ENCODE measurements at regions not wholly inside any gene's neighbourhood (a gene's known extent, or its start where the extent isn't known, plus 50 kb on each side); places are given as distances from the start of the nearest gene placed in this dataset.
"Not testable (repeated sequence)": the region's sequence is repeated elsewhere in the genome, so short reads cannot be mapped to it uniquely, and the experiment has no call there.

- DNase-seq, result no peak
Measured at GRCh38 chr22:48939441-48940265, 888.0 kb downstream of the BRD1 start.

DNA sequence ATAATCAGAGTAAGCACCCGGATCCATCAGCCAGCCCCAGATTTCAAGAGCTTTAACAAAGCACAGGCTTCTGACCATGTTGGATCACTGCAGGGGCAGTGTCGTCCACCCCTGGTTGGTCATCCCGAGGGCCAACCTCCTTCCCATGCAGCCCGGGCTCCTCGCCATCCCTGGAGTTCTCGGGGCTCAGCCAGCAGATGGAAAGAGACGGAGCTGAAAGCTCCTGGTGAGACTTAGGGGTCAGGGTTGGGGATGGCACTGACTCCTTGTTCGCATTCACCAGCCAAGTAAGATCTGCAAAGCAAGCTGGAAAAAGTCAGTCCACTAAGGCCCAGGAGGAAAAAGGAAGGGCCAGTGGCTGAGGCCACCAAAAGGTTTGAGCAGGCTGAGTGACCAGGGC lies 888.9 kb downstream of the BRD1 start:
- DNase-seq, result no peak

DNA sequence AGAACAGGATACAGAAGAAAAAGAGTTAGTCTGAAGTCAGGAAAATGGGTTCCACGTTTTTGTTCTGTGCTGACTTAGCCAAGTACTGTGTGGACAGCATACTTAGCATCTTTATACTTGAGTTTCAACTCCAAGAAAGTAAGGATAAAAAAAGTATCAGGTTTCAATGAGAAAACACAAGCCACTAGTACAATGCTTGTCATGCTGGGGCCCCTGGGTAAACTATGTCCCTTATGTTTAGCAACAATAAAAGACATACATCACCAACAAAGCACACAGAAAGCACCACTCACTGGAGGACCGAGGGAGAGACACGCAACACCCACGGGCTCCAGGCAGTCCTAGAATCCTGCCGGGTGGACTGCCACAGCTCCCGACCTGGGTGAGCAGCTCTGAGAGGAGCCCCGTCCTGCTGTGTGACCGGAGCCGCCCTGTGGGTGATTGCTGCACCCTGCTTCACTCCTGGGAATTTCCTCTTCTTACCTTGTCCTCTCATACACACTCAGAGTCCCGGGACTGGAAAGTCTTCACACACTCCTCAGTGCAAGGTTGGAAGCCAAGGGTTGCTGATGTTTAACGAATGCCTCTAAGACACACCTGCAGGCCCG lies 890.5 kb downstream of the BRD1 start:
- no peak for DNase-seq

GRCh38 chr22:48936391-48936790 lies 891.3 kb downstream of the BRD1 start:
- no peak for DNase-seq

DNA sequence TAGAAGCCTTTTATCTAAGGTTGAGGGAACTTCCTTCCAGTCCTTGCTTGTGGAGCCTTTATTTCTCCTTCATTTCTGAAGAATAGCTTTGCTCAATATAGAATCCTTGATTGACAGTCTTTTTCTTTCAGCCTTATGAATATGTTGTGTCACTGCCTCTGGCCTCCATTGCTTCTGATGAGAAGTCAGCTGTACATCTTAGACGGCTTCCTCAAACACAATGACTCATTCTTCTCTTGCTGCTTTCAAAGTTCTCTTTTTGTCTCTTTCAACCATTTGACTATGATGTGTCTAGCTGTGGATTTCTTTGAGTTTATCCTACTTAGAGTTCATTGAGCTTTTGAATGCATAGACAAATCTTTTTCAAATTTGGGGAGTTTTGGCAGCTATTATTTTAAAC lies 893.2 kb downstream of the BRD1 start:
- no peak for DNase-seq

- DNase-seq, result no peak
Measured at GRCh38 chr22:48931452-48931851, 896.2 kb downstream of the BRD1 start.

DNA sequence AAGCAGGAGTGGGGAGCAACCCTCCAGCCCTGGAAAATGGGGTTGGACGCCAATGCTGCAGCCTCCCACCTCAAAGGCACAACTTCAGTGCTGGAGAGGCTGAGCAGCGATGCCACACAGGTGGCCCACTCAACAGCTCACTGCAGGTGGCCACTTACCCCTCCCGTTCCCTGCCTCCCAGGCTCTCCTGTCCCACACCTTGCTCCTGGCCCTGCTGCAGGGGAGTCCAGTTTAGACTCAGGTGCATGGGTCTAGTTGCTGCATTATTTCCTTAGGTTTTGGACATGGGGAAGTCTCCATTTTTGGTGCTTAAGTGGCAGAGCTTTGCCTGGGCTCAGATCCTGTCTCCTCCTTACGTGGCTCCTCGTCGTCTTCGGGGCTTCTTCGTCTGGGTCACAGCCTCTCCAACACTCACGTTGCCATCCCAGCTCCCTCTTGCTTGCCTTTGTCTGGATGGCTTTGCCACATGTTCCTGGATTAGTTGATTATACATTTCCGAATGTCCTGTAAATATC lies 898.3 kb downstream of the BRD1 start:
- DNase-seq, result no peak

GRCh38 chr22:48927591-48927990 lies 900.1 kb downstream of the BRD1 start:
- no peak for DNase-seq

DNA sequence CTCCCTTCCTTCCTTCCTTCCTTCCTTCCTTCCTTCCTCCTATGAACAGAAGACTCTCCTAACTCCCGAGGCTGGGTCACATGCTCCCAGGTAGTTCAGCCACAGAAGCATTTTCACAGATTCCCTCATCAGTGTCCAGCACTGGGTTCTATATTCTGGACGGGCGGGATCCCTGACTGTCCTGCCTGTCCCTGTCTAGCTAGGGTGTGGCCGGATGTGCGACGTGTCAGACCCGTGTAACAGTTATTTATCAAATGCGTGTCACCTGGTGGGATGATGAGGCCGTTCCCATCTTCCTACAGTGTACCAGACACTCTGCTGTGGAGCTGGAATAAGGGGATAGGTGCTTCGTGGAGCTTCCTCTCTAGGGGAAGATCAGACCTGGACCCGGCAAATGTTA lies 901.0 kb downstream of the BRD1 start:
- DNase-seq, result no peak

GRCh38 chr22:48926136-48926535 lies 901.5 kb downstream of the BRD1 start:
- DNase-seq, result no peak

DNA sequence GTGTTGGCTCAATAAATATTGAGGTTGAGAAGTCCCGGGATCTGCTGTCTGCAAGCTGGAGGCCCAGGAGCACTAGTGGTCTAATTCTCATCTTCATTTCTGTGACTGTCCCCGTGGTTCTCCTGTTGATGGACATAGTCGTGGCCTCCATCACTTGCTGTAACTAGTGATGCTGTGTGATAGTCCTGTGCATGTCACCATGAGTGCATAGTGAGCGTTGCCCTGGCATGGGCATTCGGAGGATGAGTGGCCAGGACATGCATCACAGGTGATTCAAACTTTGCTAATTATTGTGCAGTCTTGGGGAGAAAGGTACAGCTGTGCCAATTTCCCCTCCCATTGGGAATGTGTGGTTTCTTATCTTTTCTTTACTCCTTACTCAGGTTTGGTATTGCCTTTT lies 902.2 kb downstream of the BRD1 start:
- no peak for DNase-seq

DNA sequence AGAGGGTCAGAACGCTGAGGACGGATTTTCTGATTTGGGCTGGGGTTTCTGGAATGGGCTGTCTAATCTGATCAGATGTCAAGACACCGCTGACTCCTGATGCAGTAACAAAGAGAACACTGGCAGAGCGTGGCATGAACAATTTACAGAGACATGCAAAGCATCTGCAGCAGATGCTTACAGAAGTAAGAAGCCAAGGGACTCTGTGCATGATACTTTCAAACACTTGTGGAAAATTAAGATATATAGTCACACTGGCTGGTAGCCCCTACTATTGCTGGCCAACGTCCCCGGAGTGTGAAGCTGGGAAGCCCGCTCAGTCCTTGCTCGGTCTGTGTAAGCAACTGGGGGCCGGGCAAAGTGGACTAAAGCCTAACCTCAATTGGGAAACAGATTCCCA lies 903.7 kb downstream of the BRD1 start:
- no peak for DNase-seq

- DNase-seq, result no peak
Measured at GRCh38 chr22:48923165-48923865, 904.4 kb downstream of the BRD1 start.

DNA sequence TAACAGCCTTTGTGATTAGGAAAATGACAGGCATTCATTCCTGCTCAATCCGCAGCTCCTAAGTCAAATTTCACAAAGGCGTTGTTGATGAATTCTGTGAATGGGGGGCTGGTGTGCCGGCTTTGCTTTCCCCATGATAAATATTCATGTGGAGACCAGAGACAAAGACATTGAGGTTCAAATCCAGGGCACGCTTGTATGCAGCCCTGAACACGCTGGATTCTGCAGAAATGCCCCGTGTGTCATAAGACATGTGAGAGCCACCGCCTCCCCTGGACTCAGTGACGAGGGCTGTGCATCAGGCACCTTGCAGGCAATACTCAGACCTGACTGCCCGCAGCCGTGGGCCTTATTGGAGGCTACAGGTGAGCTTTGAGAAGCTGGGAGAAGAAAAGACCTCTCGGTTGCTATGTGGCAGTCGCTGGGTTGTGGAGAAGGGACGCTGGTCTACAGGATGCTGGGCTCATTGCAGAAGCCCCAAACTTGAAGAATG lies 906.2 kb downstream of the BRD1 start:
- DNase-seq, result no peak

- no peak for DNase-seq
Measured at GRCh38 chr22:48920776-48921241, 906.9 kb downstream of the BRD1 start.

DNA sequence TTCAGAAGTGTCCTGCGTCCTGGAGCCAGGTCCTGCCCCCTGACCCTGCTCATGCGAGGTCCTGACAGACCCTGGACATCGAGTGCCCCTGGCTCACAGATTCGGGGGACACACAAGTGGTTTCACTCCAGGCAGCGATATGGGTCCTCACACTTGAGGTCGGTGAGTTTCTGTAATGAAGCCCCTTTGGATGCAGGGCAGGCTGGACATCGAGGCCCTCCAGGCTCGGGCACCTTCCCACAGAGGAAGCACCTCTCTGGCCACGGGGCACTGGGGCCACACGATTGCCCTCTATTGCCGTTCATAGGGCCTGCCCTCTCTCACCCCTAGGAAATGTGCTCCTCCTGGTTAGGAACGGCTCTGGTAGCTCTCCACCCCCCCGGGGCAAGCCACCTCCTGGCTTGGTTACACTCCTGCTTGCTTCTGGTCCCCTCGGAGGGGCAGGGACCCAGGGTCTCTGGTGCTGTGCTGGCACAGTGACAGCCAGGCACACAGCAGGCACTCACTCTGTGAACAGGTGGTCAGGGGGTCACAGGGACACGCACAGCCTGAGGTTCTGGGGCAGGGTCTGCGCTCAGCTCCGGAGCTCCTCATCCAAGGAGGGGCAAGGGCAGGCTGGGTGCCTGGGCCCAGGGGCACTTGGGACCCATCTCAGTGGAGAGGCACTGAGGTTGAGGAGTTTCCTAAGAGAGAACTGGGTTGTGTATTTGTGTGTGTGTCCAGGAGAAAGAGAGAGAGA lies 907.7 kb downstream of the BRD1 start:
- DNase-seq, result no peak

DNA sequence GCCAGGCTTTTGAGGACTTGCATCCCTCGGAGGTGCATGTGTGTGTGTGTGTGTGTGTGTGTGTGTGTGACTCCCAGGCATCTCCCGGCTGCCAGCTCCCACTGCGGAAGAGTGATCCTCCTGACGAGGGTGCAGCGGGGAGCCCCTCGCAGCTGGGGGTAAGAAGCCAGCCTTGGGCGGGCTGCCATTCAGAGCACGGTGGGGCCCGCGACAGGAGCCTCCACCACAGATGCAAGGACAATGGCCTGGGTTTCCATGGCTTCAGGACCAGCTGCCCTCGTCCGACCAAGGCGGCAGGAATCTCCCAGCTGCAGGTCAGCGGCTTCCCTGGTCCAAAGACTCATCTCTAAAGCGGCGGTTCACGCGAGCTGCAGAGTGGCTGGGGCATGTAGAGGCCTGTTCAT lies 908.5 kb downstream of the BRD1 start:
- DNase-seq, result no peak

DNA sequence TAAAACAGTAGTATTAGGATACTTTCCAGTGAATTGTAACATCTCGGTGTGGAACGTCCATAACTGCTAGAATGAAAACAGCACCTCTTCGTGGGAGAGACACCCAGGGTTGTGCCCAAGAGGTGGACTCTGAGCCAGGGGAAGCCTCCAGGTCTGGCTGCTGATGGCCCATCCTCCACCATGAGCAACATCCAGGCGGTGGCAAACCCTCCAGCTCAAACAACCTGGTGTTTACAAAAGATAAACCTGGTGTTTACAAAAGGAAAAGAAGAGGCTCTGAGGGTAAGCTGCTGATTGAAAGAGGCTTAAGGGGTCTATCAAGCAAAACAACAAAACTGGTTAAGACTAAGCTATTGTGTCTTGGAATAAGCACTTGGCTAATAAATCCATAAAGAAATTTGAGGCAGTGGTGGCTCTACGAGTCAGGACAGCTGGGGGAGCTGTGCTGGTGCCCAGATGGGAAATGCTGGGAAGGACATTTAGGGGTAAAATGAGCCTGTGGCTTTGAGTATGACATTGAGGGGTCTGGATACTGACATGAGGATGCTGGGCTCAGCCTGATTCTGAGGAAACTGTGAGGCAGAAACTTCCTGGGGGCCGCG lies 909.0 kb downstream of the BRD1 start:
- no peak for DNase-seq

GRCh38 chr22:48912356-48913066 lies 915.2 kb downstream of the BRD1 start:
- DNase-seq, result not testable (repeated sequence)

DNA sequence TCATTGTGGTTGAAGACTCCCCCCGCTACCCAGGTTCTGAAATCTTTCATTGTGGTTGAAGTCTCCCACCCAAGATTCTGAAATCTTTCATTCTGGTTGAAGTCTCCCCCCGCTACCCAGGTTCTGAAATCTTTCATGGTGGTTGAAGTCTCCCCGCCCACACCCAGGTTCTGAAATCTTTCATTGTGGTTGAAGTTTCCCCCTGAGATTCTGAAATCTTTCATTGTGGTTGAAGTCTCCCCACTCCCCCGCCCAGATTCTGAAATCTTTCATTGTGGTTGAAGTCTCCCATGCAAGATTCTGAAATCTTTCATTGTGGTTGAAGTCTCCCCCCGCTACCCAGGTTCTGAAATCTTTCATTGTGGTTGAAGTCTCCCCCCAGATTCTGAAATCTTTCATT lies 916.0 kb downstream of the BRD1 start:
- DNase-seq, result not testable (repeated sequence)

- DNase-seq, result not testable (repeated sequence)
Measured at GRCh38 chr22:48911067-48911466, 916.6 kb downstream of the BRD1 start.

DNA sequence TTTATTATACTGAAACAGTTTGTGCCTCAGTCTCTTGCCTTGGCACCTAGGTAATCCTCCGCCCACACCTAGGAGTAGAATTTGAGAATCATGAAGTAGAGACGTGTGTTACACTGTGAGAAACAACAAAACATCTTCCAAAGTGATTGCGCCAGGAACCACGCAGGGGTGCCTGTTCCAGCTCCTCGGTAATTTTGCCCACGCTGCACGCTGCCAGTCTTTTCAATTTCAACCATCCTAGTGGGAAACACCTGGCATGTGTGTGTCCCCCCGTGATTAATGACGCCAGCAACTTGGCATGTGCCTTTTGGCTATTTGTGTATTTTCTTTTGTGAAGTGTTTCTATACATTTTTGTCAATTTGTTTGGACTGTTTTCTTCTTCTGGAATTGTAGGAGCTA lies 919.1 kb downstream of the BRD1 start:
- DNase-seq, result no peak

Data from amniotic stem cell (primary cell).